PC-9 (cell line): ENCODE measurements at regions not wholly inside any gene's neighbourhood (a gene's known extent, or its start where the extent isn't known, plus 50 kb on each side); places are given as distances from the start of the nearest gene placed in this dataset.

ENCODE experiments used
- EZH2 ChIP-seq: fragments of 200-600 bp; sonication (generic); IDR thresholded peaks from 2 replicates; pipeline ENCODE4 v1.8.0; 2017; ENCODE audit warnings: antibody characterized with exemption, low read depth
- TF ChIP-seq, protein P1 (sequence below): fragments of 200-600 bp; sonication (generic); conservative IDR thresholded peaks from 2 replicates; pipeline ENCODE4 v1.6.1; 2017; ENCODE audit warnings: mixed run types, antibody characterized with exemption, mild to moderate bottlenecking, moderate library complexity

DNA sequence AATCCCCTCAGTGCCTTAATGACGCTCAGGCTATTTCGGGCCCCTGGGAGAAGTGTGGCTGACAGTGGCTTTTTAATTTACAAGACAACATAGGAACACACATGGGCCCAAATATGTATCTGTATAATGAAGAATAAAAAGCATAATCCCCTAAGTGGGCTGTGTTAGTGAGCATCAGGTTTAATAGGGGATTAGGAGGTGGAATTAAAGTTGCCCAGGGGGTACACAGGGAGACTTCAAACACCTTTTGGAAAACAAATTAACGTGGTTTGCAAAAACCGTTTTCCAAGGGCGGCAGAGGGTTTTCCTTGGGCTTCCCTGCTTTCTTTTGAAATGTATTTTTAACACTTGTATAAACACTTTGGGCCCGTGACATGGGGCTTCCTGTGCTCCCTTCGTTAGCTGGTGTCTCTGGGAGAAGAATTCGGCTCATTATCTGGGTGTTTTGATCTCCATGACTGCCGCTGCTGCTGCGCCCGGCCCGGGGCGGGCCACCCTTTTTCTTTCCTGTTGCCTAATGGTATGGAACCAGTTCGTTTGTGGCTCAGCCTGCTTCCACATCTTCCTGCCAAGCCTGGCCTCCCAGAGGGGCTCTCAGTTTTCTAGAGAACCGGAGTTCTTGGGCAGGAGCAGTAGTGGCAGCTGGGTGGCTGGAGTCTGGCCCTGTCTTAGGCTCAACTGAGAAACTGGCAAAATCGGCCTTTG lies 173.0 kb downstream of the MACROH2A1 start:
- TF ChIP-seq, protein P1, sequence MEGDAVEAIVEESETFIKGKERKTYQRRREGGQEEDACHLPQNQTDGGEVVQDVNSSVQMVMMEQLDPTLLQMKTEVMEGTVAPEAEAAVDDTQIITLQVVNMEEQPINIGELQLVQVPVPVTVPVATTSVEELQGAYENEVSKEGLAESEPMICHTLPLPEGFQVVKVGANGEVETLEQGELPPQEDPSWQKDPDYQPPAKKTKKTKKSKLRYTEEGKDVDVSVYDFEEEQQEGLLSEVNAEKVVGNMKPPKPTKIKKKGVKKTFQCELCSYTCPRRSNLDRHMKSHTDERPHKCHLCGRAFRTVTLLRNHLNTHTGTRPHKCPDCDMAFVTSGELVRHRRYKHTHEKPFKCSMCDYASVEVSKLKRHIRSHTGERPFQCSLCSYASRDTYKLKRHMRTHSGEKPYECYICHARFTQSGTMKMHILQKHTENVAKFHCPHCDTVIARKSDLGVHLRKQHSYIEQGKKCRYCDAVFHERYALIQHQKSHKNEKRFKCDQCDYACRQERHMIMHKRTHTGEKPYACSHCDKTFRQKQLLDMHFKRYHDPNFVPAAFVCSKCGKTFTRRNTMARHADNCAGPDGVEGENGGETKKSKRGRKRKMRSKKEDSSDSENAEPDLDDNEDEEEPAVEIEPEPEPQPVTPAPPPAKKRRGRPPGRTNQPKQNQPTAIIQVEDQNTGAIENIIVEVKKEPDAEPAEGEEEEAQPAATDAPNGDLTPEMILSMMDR, result no peak
- no peak for TF ChIP-seq EZH2
